ENCODE measurements at regions not wholly inside any gene's neighbourhood (a gene's known extent, or its start where the extent isn't known, plus 50 kb on each side); places are given as distances from the start of the nearest gene placed in this dataset.
A peak's percentile ranks its signal among the peaks of the same experiment; 100 is the strongest.

- DNase-seq (no peak), ATAC-seq (replicated peaks) (no peak)
- H3K4me1 Mint-ChIP-seq (ENCODE audit: low read depth in 2 of 2), result peaks cover 0 to 3% of the 10 kb centered on the region in 2 donors
- no peak overlapping the region for H3K27ac Mint-ChIP-seq
- no peaks in the 10 kb centered on the region for H3K36me3 Mint-ChIP-seq (ENCODE audit: insufficient read depth)
- peaks cover 0 to 3% of the 10 kb centered on the region in 2 donors for H3K9me3 Mint-ChIP-seq
- no peaks in the 10 kb centered on the region for H3K27me3 Mint-ChIP-seq
- no peak overlapping the region for H3K4me3 Mint-ChIP-seq
Observed at GRCh38 chr3:177771780-177772179, 574.5 kb upstream of the TBL1XR1 start.

GRCh38 chr3:177772908-177773557 is 575.8 kb upstream of the TBL1XR1 start:
- Mint-ChIP-seq H3K27ac (no peak overlapping the region), H3K36me3 (ENCODE audit: insufficient read depth) (no peaks in the 10 kb centered on the region), H3K9me3 (peaks cover 0 to 2% of the 10 kb centered on the region in 2 donors), H3K4me1 (ENCODE audit: low read depth in 2 of 2) (peaks cover 4 to 10% of the 10 kb centered on the region in 2 donors), H3K4me3 (no peak overlapping the region), H3K27me3 (no peaks in the 10 kb centered on the region)
- no peak for ATAC-seq (replicated peaks)
- no peak for DNase-seq

DNA sequence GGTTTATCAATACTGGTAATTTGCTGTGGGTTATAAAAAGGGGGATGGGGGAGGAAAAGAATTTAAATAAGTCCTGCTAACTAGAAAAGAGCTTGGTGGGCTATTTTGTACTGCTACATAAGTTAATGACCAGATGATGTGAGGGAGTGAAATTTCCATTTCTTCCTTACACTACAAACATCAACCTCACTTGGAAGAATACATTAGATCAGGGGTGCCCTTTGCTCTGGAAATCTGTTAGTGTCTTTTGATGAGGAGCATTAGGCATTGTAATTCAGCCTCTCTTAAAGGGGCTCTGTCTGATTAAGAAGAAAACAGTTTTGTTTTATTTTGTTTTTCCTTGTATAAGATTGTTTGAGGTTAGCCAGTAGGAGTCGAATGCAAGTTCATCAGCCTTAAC is 576.4 kb upstream of the TBL1XR1 start:
- ATAC-seq (replicated peaks) (no peak), DNase-seq (no peak)
- Mint-ChIP-seq H3K27me3 (no peaks in the 10 kb centered on the region), H3K4me1 (ENCODE audit: low read depth in 2 of 2) (peaks cover 10 to 17% of the 10 kb centered on the region in 2 donors), H3K4me3 (no peak overlapping the region), H3K36me3 (ENCODE audit: insufficient read depth) (no peaks in the 10 kb centered on the region), H3K27ac (no peak overlapping the region), H3K9me3 (peaks cover 0 to 2% of the 10 kb centered on the region in 2 donors)

GRCh38 chr3:177776661-177777101 is 579.4 kb upstream of the TBL1XR1 start:
- Mint-ChIP-seq H3K27me3 (no peaks in the 10 kb centered on the region), H3K9me3 (no peaks in the 10 kb centered on the region), H3K4me1 (ENCODE audit: low read depth in 2 of 2) (peaks cover 14 to 21% of the 10 kb centered on the region in 2 donors), H3K36me3 (ENCODE audit: insufficient read depth) (no peaks in the 10 kb centered on the region), H3K27ac (no peak overlapping the region), H3K4me3 (no peak overlapping the region)
- no peak for ATAC-seq (replicated peaks)
- DNase-seq, result no peak

GRCh38 chr3:177777699-177778098 is 580.4 kb upstream of the TBL1XR1 start:
- H3K27me3 Mint-ChIP-seq, result no peaks in the 10 kb centered on the region
- ATAC-seq (replicated peaks), result no peak
- H3K36me3 Mint-ChIP-seq (ENCODE audit: insufficient read depth), result no peaks in the 10 kb centered on the region
- no peaks in the 10 kb centered on the region for H3K9me3 Mint-ChIP-seq
- H3K27ac Mint-ChIP-seq, result peak overlapping the region in 1 of 2 donors; percentile 87
- no peak overlapping the region for H3K4me3 Mint-ChIP-seq
- peak in 2 of 3 experiments; percentile 7 to 12 for DNase-seq
- peaks cover 14 to 21% of the 10 kb centered on the region in 2 donors for H3K4me1 Mint-ChIP-seq (ENCODE audit: low read depth in 2 of 2)

- Mint-ChIP-seq H3K27me3 (no peaks in the 10 kb centered on the region), H3K4me3 (peak overlapping the region; percentile 33 to 45), H3K36me3 (ENCODE audit: insufficient read depth) (no peaks in the 10 kb centered on the region), H3K9me3 (no peaks in the 10 kb centered on the region), H3K4me1 (ENCODE audit: low read depth in 2 of 2) (peaks cover 14 to 21% of the 10 kb centered on the region in 2 donors), H3K27ac (peak overlapping the region; percentile 20 to 87)
- peak; percentile 74 for ATAC-seq (replicated peaks)
- peak in 1 of 3 experiments; percentile 4 for DNase-seq
Observed at GRCh38 chr3:177778633-177779032, 581.4 kb upstream of the TBL1XR1 start.

- H3K27ac Mint-ChIP-seq, result no peak overlapping the region
- no peaks in the 10 kb centered on the region for H3K27me3 Mint-ChIP-seq
- no peaks in the 10 kb centered on the region for H3K36me3 Mint-ChIP-seq (ENCODE audit: insufficient read depth)
- H3K4me1 Mint-ChIP-seq (ENCODE audit: low read depth in 2 of 2), result peaks cover 17 to 28% of the 10 kb centered on the region in 2 donors
- ATAC-seq (replicated peaks), result no peak
- DNase-seq, result no peak
- no peaks in the 10 kb centered on the region for H3K9me3 Mint-ChIP-seq
- no peak overlapping the region for H3K4me3 Mint-ChIP-seq
Observed at GRCh38 chr3:177781686-177782161, 584.4 kb upstream of the TBL1XR1 start.

GRCh38 chr3:177783338-177783737 is 586.1 kb upstream of the TBL1XR1 start:
- Mint-ChIP-seq H3K27me3 (no peaks in the 10 kb centered on the region), H3K4me1 (ENCODE audit: low read depth in 2 of 2) (peaks cover 15 to 26% of the 10 kb centered on the region in 2 donors), H3K36me3 (ENCODE audit: insufficient read depth) (no peaks in the 10 kb centered on the region), H3K9me3 (no peaks in the 10 kb centered on the region), H3K4me3 (no peak overlapping the region), H3K27ac (no peak overlapping the region)
- DNase-seq (no peak), ATAC-seq (replicated peaks) (no peak)

GRCh38 chr3:177783767-177784166 is 586.5 kb upstream of the TBL1XR1 start:
- DNase-seq (no peak), ATAC-seq (replicated peaks) (no peak)
- Mint-ChIP-seq H3K27ac (no peak overlapping the region), H3K4me3 (no peak overlapping the region), H3K9me3 (no peaks in the 10 kb centered on the region), H3K36me3 (ENCODE audit: insufficient read depth) (no peaks in the 10 kb centered on the region), H3K4me1 (ENCODE audit: low read depth in 2 of 2) (peaks cover 12 to 21% of the 10 kb centered on the region in 2 donors), H3K27me3 (no peaks in the 10 kb centered on the region)

- Mint-ChIP-seq H3K4me3 (peak overlapping the region in 1 of 2 donors; percentile 20), H3K4me1 (ENCODE audit: low read depth in 2 of 2) (peaks cover 8 to 18% of the 10 kb centered on the region in 2 donors), H3K36me3 (ENCODE audit: insufficient read depth) (no peaks in the 10 kb centered on the region), H3K27ac (peak overlapping the region in 1 of 2 donors; percentile 64), H3K27me3 (no peaks in the 10 kb centered on the region), H3K9me3 (peaks cover 0 to 4% of the 10 kb centered on the region in 2 donors)
- DNase-seq (no peak), ATAC-seq (replicated peaks) (peak; percentile 75)
Observed at GRCh38 chr3:177787279-177788041, 590.2 kb upstream of the TBL1XR1 start.

DNA sequence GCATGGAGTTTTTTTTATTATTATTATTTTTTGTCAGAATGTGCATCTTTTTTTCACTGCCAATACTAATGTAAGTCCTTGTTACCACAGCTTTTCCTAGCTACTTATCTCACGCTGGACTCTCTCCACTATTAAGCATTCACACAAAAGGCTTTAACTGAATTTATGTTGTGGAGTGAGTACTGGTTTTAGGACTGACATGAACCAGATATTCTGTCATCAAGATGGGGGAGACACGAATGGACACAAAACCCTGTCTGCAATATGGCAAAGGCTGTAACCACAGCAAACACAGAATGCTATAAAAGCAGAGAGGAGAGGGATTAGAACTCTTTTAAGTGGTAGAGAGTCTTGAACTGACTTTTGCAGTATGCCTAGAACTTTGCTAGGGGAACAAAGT is 592.2 kb upstream of the TBL1XR1 start:
- H3K27me3 Mint-ChIP-seq, result no peaks in the 10 kb centered on the region
- no peak overlapping the region for H3K4me3 Mint-ChIP-seq
- DNase-seq (no peak), ATAC-seq (replicated peaks) (no peak)
- no peak overlapping the region for H3K27ac Mint-ChIP-seq
- peaks cover 0 to 6% of the 10 kb centered on the region in 2 donors for H3K9me3 Mint-ChIP-seq
- H3K36me3 Mint-ChIP-seq (ENCODE audit: insufficient read depth), result no peaks in the 10 kb centered on the region
- H3K4me1 Mint-ChIP-seq (ENCODE audit: low read depth in 2 of 2), result peaks cover 8 to 18% of the 10 kb centered on the region in 2 donors

GRCh38 chr3:177792311-177793030 is 595.2 kb upstream of the TBL1XR1 start:
- H3K27ac Mint-ChIP-seq, result no peak overlapping the region
- no peak overlapping the region for H3K4me3 Mint-ChIP-seq
- H3K27me3 Mint-ChIP-seq, result peaks cover 0 to 7% of the 10 kb centered on the region in 2 donors
- peaks cover 2 to 3% of the 10 kb centered on the region in 2 donors for H3K4me1 Mint-ChIP-seq (ENCODE audit: low read depth in 2 of 2)
- H3K36me3 Mint-ChIP-seq (ENCODE audit: insufficient read depth), result no peaks in the 10 kb centered on the region
- ATAC-seq (replicated peaks) (no peak), DNase-seq (no peak)
- peaks cover 0 to 6% of the 10 kb centered on the region in 2 donors for H3K9me3 Mint-ChIP-seq

DNA sequence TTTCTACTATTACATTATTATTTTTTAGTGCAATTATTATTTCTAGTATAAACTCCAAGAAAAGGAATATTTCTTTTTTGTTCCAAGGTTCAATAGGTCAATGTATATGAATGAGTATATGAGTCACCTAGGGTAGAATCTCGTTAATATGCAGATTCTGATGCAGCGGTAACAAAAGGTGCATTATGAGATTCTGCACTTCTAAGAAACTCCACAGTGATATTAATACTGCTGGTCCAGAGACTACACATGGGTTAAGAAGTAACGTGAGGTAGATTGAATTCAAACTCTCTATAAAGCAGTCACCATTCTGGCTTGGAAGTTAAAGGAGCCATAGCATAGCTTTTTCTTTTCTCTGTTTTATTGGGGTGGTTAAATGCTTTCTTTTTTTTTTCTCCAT is 596.2 kb upstream of the TBL1XR1 start:
- Mint-ChIP-seq H3K36me3 (ENCODE audit: insufficient read depth) (no peaks in the 10 kb centered on the region), H3K4me3 (no peak overlapping the region), H3K27me3 (peaks cover 0 to 7% of the 10 kb centered on the region in 2 donors), H3K9me3 (peaks cover 0 to 6% of the 10 kb centered on the region in 2 donors), H3K4me1 (ENCODE audit: low read depth in 2 of 2) (no peaks in the 10 kb centered on the region), H3K27ac (no peak overlapping the region)
- DNase-seq (no peak), ATAC-seq (replicated peaks) (no peak)

Data from effector memory CD8-positive, alpha-beta T cell (primary cell).